H9 (cell line): ENCODE measurements at regions not wholly inside any gene's neighbourhood (a gene's known extent, or its start where the extent isn't known, plus 50 kb on each side); places are given as distances from the start of the nearest gene placed in this dataset.

Experiments
- DNase-seq: peaks from one replicate; pipeline ENCODE4 v3.0.0-alpha.2; 2017
- H2AFZ ChIP-seq: one replicate; pipeline ENCODE4 v1.6.1; 2013; ENCODE audit warnings: mild to moderate bottlenecking, low read length, control low read depth, moderate library complexity
- H2AK5ac ChIP-seq: 2 replicates; pipeline ENCODE4 v1.6.1; 2013; ENCODE audit warnings: low read length, control low read depth, mixed read lengths; ENCODE audit not compliant: insufficient read length
- H2BK120ac ChIP-seq: one replicate; pipeline ENCODE4 v1.6.1; 2013; ENCODE audit warnings: low read depth, mild to moderate bottlenecking, low read length, control low read depth, inconsistent platforms; ENCODE audit not compliant: poor library complexity, severe bottlenecking
- H2BK12ac ChIP-seq: 2 replicates; pipeline ENCODE4 v1.6.1; 2013; ENCODE audit warnings: low read length, control low read depth, mixed read lengths, low read depth; ENCODE audit not compliant: insufficient read length
- H2BK15ac ChIP-seq: 2 replicates; pipeline ENCODE4 v1.6.1; 2013; ENCODE audit warnings: low read depth, low read length, control low read depth
- H2BK20ac ChIP-seq: one replicate; pipeline ENCODE4 v1.6.1; 2013; ENCODE audit warnings: low read depth, mild to moderate bottlenecking, low read length, control low read depth, inconsistent platforms; ENCODE audit not compliant: poor library complexity, severe bottlenecking
- H2BK5ac ChIP-seq: 2 replicates; pipeline ENCODE4 v1.6.1; 2013; ENCODE audit warnings: low read length, control low read depth, mixed read lengths; ENCODE audit not compliant: insufficient read length
- H3K14ac ChIP-seq: 2 replicates; pipeline ENCODE4 v1.6.1; 2013; ENCODE audit warnings: low read length, control low read depth; ENCODE audit not compliant: insufficient read depth
- H3K18ac ChIP-seq: 2 replicates; pipeline ENCODE4 v1.6.1; 2013; ENCODE audit warnings: low read depth, mild to moderate bottlenecking, mixed read lengths, low read length, control low read depth; ENCODE audit not compliant: insufficient read length
- H3K23ac ChIP-seq: 2 replicates; pipeline ENCODE4 v1.6.1; 2013; ENCODE audit warnings: low read length, control low read depth, mixed read lengths, low read depth; ENCODE audit not compliant: insufficient read length
- H3K23me2 ChIP-seq: 2 replicates; pipeline ENCODE4 v1.6.1; 2013; ENCODE audit warnings: low read depth, mild to moderate bottlenecking, mixed read lengths, low read length, control low read depth; ENCODE audit not compliant: insufficient read length, poor library complexity, severe bottlenecking
- H3K27ac ChIP-seq: 2 replicates; pipeline ENCODE4 v1.5.1; 2013; ENCODE audit warnings: low read length, control low read depth, mixed read lengths, low read depth; ENCODE audit not compliant: insufficient read length
- H3K27me3 ChIP-seq: 2 replicates; pipeline ENCODE4 v1.6.1; 2013; ENCODE audit warnings: low read length, control low read depth, inconsistent platforms; ENCODE audit not compliant: insufficient read depth
- H3K4ac ChIP-seq: 2 replicates; pipeline ENCODE4 v1.6.1; 2013; ENCODE audit warnings: low read depth, mild to moderate bottlenecking, control low read depth, inconsistent platforms, low read length, moderate library complexity
- H3K4me1 ChIP-seq: 2 replicates; pipeline ENCODE4 v1.6.1; 2013; ENCODE audit warnings: low read length, control low read depth, inconsistent platforms; ENCODE audit not compliant: insufficient read depth
- H3K4me2 ChIP-seq: 2 replicates; pipeline ENCODE4 v1.6.1; 2013; ENCODE audit warnings: low read length, control low read depth, mixed read lengths; ENCODE audit not compliant: insufficient read length, insufficient read depth
- H3K56ac ChIP-seq: 2 replicates; pipeline ENCODE4 v1.6.1; 2013; ENCODE audit warnings: low read depth, mild to moderate bottlenecking, mixed read lengths, low read length, control low read depth; ENCODE audit not compliant: insufficient read length
- H3K79me1 ChIP-seq: 2 replicates; pipeline ENCODE4 v1.6.1; 2013; ENCODE audit warnings: low read depth, mild to moderate bottlenecking, moderate library complexity, low read length, control low read depth, inconsistent platforms; ENCODE audit not compliant: insufficient read depth, poor library complexity, severe bottlenecking
- H3K79me2 ChIP-seq: 2 replicates; pipeline ENCODE4 v1.6.1; 2013; ENCODE audit warnings: low read length, control low read depth, inconsistent platforms; ENCODE audit not compliant: insufficient read depth
- H3K9ac ChIP-seq: 2 replicates; pipeline ENCODE4 v1.6.1; 2013; ENCODE audit warnings: low read length, control low read depth, mixed read lengths; ENCODE audit not compliant: insufficient read length; ENCODE audit errors: extremely low read depth
- H3K9me3 ChIP-seq: one replicate; pipeline ENCODE4 v1.6.1; 2013; ENCODE audit warnings: low read depth, low read length, inconsistent platforms; ENCODE audit not compliant: control insufficient read depth
- H3T11ph ChIP-seq: one replicate; pipeline ENCODE4 v1.6.1; 2013; ENCODE audit warnings: mild to moderate bottlenecking, low read length, control low read depth, inconsistent platforms
- H4K20me1 ChIP-seq: one replicate; pipeline ENCODE4 v1.6.1; 2013; ENCODE audit not compliant: control insufficient read depth, insufficient read length, insufficient read depth
- H4K5ac ChIP-seq: 2 replicates; pipeline ENCODE4 v1.6.1; 2013; ENCODE audit warnings: low read depth, mild to moderate bottlenecking, mixed read lengths, low read length, control low read depth; ENCODE audit not compliant: insufficient read length
- H4K8ac ChIP-seq: replicated peaks from 2 replicates; pipeline ENCODE4 v1.6.1; 2013; ENCODE audit warnings: low read length, control low read depth, mixed read lengths, low read depth; ENCODE audit not compliant: insufficient read length
- H4K91ac ChIP-seq: 2 replicates; pipeline ENCODE4 v1.6.1; 2013; ENCODE audit warnings: low read depth, mild to moderate bottlenecking, moderate library complexity, mixed read lengths, low read length, control low read depth; ENCODE audit not compliant: insufficient read length
- H3K27ac Mint-ChIP-seq, 3 experiments: 2 replicates in 2 of 3; 3 replicates in 1 of 3; pipeline ENCODE4 v1.8.0; 2020 to 2021; ENCODE audit warnings: mixed read lengths in 3 of 3, mild to moderate bottlenecking in 1 of 3, moderate library complexity in 1 of 3
- H3K27me3 Mint-ChIP-seq: 2 replicates; pipeline ENCODE4 v1.8.0; 2021; ENCODE audit warnings: low read depth, mild to moderate bottlenecking, moderate library complexity, mixed read lengths
- H3K36me3 Mint-ChIP-seq, 3 experiments: 2 replicates in 2 of 3; 3 replicates in 1 of 3; pipeline ENCODE4 v1.8.0; 2020 to 2021; ENCODE audit warnings: low read depth in 3 of 3, mixed read lengths in 3 of 3; ENCODE audit not compliant: insufficient read depth in 1 of 3
- H3K4me1 Mint-ChIP-seq, 2 experiments: 2 replicates each; pipeline ENCODE4 v1.8.0; 2020; ENCODE audit warnings: mixed read lengths in 2 of 2
- H3K4me3 Mint-ChIP-seq, 2 experiments: 2 replicates in 1 of 2; 3 replicates in 1 of 2; pipeline ENCODE4 v1.8.0; 2020 to 2021; ENCODE audit warnings: mild to moderate bottlenecking in 2 of 2, mixed read lengths in 2 of 2, moderate library complexity in 1 of 2
- H3K9me3 Mint-ChIP-seq, 2 experiments: 2 replicates in 1 of 2; 3 replicates in 1 of 2; pipeline ENCODE4 v1.8.0; 2020; ENCODE audit warnings: mild to moderate bottlenecking in 2 of 2, mixed read lengths in 2 of 2, moderate library complexity in 1 of 2
- CTCF ChIP-seq: fragments of 200-600 bp; sonication (generic); conservative IDR thresholded peaks from 3 replicates; pipeline ENCODE4 v1.8.0; 2021; ENCODE audit warnings: antibody characterized with exemption, mild to moderate bottlenecking
- WGBS: extraction: QIAGEN DNeasy Blood & Tissue Kit; methylation state at CpG from one replicate; pipeline ENCODE4 v1.1.7; 2013; ENCODE audit warnings: missing lambda C conversion rate, low lambda C conversion rate, mixed read lengths; ENCODE audit not compliant: insufficient read length; ENCODE audit errors: extremely low coverage; 5-methylcytosine and 5-hydroxymethylcytosine counted together

- Histone ChIP-seq H3K27ac (no peak overlapping the region), H3K23ac (no peak overlapping the region), H2BK5ac (no peak overlapping the region), H3K4ac (no peak overlapping the region), H3K9me3 (no peaks in the 10 kb centered on the region), H3K79me1 (no peaks in the 10 kb centered on the region), H2AFZ (no peak overlapping the region), H3K79me2 (no peaks in the 10 kb centered on the region), H2AK5ac (no peak overlapping the region), H4K8ac (no peak overlapping the region), H3K27me3 (no peaks in the 10 kb centered on the region), H3K4me1 (peaks cover 3% of the 10 kb centered on the region; the same call in 1 of the 2 replicates), H2BK15ac (no peak overlapping the region), H2BK20ac (no peak overlapping the region), H3T11ph (no peak overlapping the region), H3K4me2 (no peak overlapping the region), H3K18ac (no peak overlapping the region), H4K5ac (no peak overlapping the region), H4K20me1 (no peaks in the 10 kb centered on the region), H3K56ac (no peak overlapping the region), H3K9ac (no peak overlapping the region), H2BK12ac (no peak overlapping the region), H2BK120ac (no peak overlapping the region), H3K23me2 (no peaks in the 10 kb centered on the region), H4K91ac (no peak overlapping the region), H3K14ac (no peak overlapping the region)
- Mint-ChIP-seq H3K4me3 (no peak overlapping the region), H3K27me3 (no peaks in the 10 kb centered on the region), H3K4me1 (peaks cover 43 to 44% of the 10 kb centered on the region in 2 experiments), H3K27ac (no peak overlapping the region; a peak in 1 of 7 replicates), H3K36me3 (peaks cover 2 to 11% (median 8%) of the 10 kb centered on the region in 3 experiments), H3K9me3 (peaks cover 2 to 6% of the 10 kb centered on the region in 2 experiments; a peak in 3 of 5 replicates)
- no CpG with 5 or more reads among the region's 1 CpG for WGBS
- no peak for TF ChIP-seq CTCF
- DNase-seq: no peak
Observed at GRCh38 chr5:126016256-126016655, 407.0 kb upstream of the GRAMD2B start.
